Daoy (cell line): ENCODE measurements at regions not wholly inside any gene's neighbourhood (a gene's known extent, or its start where the extent isn't known, plus 50 kb on each side); places are given as distances from the start of the nearest gene placed in this dataset.
A peak's percentile ranks its signal among the peaks of the same experiment; 100 is the strongest.

Experiments
- DNase-seq: peaks from one replicate; pipeline ENCODE4 v3.0.0-alpha.2; 2015; ENCODE audit warnings: low read depth

- DNase-seq: no peak
Observed at GRCh38 chr3:124246376-124246775, 254.5 kb upstream of the ROPN1 start.

- DNase-seq: peak; percentile 36
Observed at GRCh38 chr3:124246949-124247348, 255.0 kb upstream of the ROPN1 start.

- peak; percentile 75 for DNase-seq
Observed at GRCh38 chr3:124248471-124249028, 256.6 kb upstream of the ROPN1 start.

GRCh38 chr3:124249038-124249437, 257.1 kb upstream of the ROPN1 start:
- DNase-seq: no peak

- peak; percentile 46 for DNase-seq
Observed at GRCh38 chr3:124250053-124250452, 258.1 kb upstream of the ROPN1 start.

GRCh38 chr3:124256156-124256555, 264.2 kb upstream of the ROPN1 start:
- DNase-seq: no peak

GRCh38 chr3:124256599-124256998, 264.7 kb upstream of the ROPN1 start:
- no peak for DNase-seq

GRCh38 chr3:124257336-124257864, 265.5 kb upstream of the ROPN1 start:
- DNase-seq: no peak

- DNase-seq: peak; percentile 66
Observed at GRCh38 chr3:124258057-124258500, 266.2 kb upstream of the ROPN1 start.

- peak; percentile 88 for DNase-seq
Observed at GRCh38 chr3:124260206-124260915, 268.4 kb upstream of the ROPN1 start.

GRCh38 chr3:124261306-124261705, 269.4 kb upstream of the ROPN1 start:
- peak; percentile 47 for DNase-seq

- peak; percentile 83 for DNase-seq
Observed at GRCh38 chr3:124263168-124263567, 271.2 kb upstream of the ROPN1 start.

GRCh38 chr3:124264346-124264745, 272.4 kb upstream of the ROPN1 start:
- DNase-seq: no peak

GRCh38 chr3:124266487-124266886, 274.6 kb upstream of the ROPN1 start:
- peak; percentile 25 for DNase-seq

- no peak for DNase-seq
Observed at GRCh38 chr3:124267406-124267805, 275.5 kb upstream of the ROPN1 start.

GRCh38 chr3:124268355-124268754, 276.4 kb upstream of the ROPN1 start:
- DNase-seq: no peak

GRCh38 chr3:124269619-124270018, 277.7 kb upstream of the ROPN1 start:
- DNase-seq: no peak

- DNase-seq: peak; percentile 50
Observed at GRCh38 chr3:124272605-124273151, 280.8 kb upstream of the ROPN1 start.

- DNase-seq: no peak
Observed at GRCh38 chr3:124273651-124274050, 281.7 kb upstream of the ROPN1 start.

GRCh38 chr3:124274051-124274450, 282.1 kb upstream of the ROPN1 start:
- DNase-seq: no peak

GRCh38 chr3:124275412-124275811, 283.5 kb upstream of the ROPN1 start:
- no peak for DNase-seq

GRCh38 chr3:124276133-124276532, 284.2 kb upstream of the ROPN1 start:
- DNase-seq: no peak

GRCh38 chr3:124276539-124277143, 284.7 kb upstream of the ROPN1 start:
- no peak for DNase-seq
